GM08714 (cell line): ENCODE measurements at regions not wholly inside any gene's neighbourhood (a gene's known extent, or its start where the extent isn't known, plus 50 kb on each side); places are given as distances from the start of the nearest gene placed in this dataset.

Experiments used
- H3K4me3 ChIP-seq: fragments of 200-500 bp; sonication (Bioruptor generic); 2 replicates; pipeline ENCODE4 v1.5.1; 2014; ENCODE audit warnings: mild to moderate bottlenecking, low read length, inconsistent platforms
- ZNF274 ChIP-seq: IDR thresholded peaks from 2 replicates; pipeline ENCODE4 v1.6.1; 2012; ENCODE audit warnings: mild to moderate bottlenecking, low read depth, low read length

GRCh38 chr3:18246336-18247060, 178.6 kb downstream of the SATB1 start:
- TF ChIP-seq ZNF274, result no peak
- H3K4me3 ChIP-seq, result no peak overlapping the region

GRCh38 chr3:18245721-18246120, 179.4 kb downstream of the SATB1 start:
- H3K4me3 ChIP-seq, result no peak overlapping the region
- TF ChIP-seq ZNF274, result no peak

GRCh38 chr3:18241837-18242236, 183.3 kb downstream of the SATB1 start:
- H3K4me3 ChIP-seq, result no peak overlapping the region
- TF ChIP-seq ZNF274, result no peak

- no peak overlapping the region for H3K4me3 ChIP-seq
- TF ChIP-seq ZNF274, result no peak
Measured at GRCh38 chr3:18239674-18240073, 185.5 kb downstream of the SATB1 start.

- no peak for TF ChIP-seq ZNF274
Measured at GRCh38 chr3:18238746-18239331, 186.3 kb downstream of the SATB1 start.

GRCh38 chr3:18238332-18238731, 186.8 kb downstream of the SATB1 start:
- no peak for TF ChIP-seq ZNF274
- H3K4me3 ChIP-seq, result no peak overlapping the region

More at GRCh38 chr3:18238746-18239331, 186.3 kb downstream of the SATB1 start:
- H3K4me3 ChIP-seq, result no peak overlapping the region

GRCh38 chr3:18237251-18238005, 187.7 kb downstream of the SATB1 start:
- no peak overlapping the region for H3K4me3 ChIP-seq
- no peak for TF ChIP-seq ZNF274

- no peak for TF ChIP-seq ZNF274
- no peak overlapping the region for H3K4me3 ChIP-seq
Measured at GRCh38 chr3:18236726-18237125, 188.4 kb downstream of the SATB1 start.

GRCh38 chr3:18234717-18235335, 190.3 kb downstream of the SATB1 start:
- no peak for TF ChIP-seq ZNF274

GRCh38 chr3:18233987-18234716, 191.0 kb downstream of the SATB1 start:
- TF ChIP-seq ZNF274, result no peak
- no peak overlapping the region for H3K4me3 ChIP-seq

More at GRCh38 chr3:18234717-18235335, 190.3 kb downstream of the SATB1 start:
- H3K4me3 ChIP-seq, result no peak overlapping the region

GRCh38 chr3:18232317-18232716, 192.8 kb downstream of the SATB1 start:
- TF ChIP-seq ZNF274, result no peak
- no peak overlapping the region for H3K4me3 ChIP-seq

GRCh38 chr3:18228060-18228459, 197.1 kb downstream of the SATB1 start:
- no peak overlapping the region for H3K4me3 ChIP-seq
- TF ChIP-seq ZNF274, result no peak

GRCh38 chr3:18225709-18226108, 199.4 kb downstream of the SATB1 start:
- no peak overlapping the region for H3K4me3 ChIP-seq
- TF ChIP-seq ZNF274, result no peak

- no peak overlapping the region for H3K4me3 ChIP-seq
- no peak for TF ChIP-seq ZNF274
Measured at GRCh38 chr3:18224426-18224825, 200.7 kb downstream of the SATB1 start.
